HepG2 (cell line): ENCODE measurements at regions not wholly inside any gene's neighbourhood (a gene's known extent, or its start where the extent isn't known, plus 50 kb on each side); places are given as distances from the start of the nearest gene placed in this dataset.

Source experiments
- ATF4 ChIP-seq, 2 experiments: fragments of 450-650 bp in 1 of 2; sonication (generic) in 1 of 2; formaldehyde crosslinking; IDR thresholded peaks; 2 replicates each; pipeline versions ENCODE4 v1.5.0 to v1.8.0; 2020 to 2022; ENCODE audit warnings: mild to moderate bottlenecking in 1 of 2, missing genetic modification reagents in 1 of 2
- CHD4 ChIP-seq: fragments of 200-600 bp; sonication (generic); IDR thresholded peaks from 2 replicates; pipeline ENCODE4 v1.7.0; 2017; ENCODE audit warnings: mild to moderate bottlenecking, low read length, borderline replicate concordance
- DRAP1 ChIP-seq: IDR thresholded peaks from 2 replicates; pipeline ENCODE4 v1.6.1; 2016; ENCODE audit warnings: missing genetic modification reagents, missing compliant biosample characterization
- ELF3 ChIP-seq: IDR thresholded peaks from 2 replicates; pipeline ENCODE4 v1.6.1; 2016; ENCODE audit warnings: missing genetic modification reagents, missing compliant biosample characterization
- GTF3A ChIP-seq: sonication (generic); formaldehyde crosslinking; conservative IDR thresholded peaks from 2 replicates; pipeline ENCODE4 v1.4.0; 2020; ENCODE audit warnings: mild to moderate bottlenecking, missing genetic modification reagents
- RERE ChIP-seq: IDR thresholded peaks from 2 replicates; pipeline ENCODE4 v1.6.1; 2016; ENCODE audit warnings: low read depth, missing genetic modification reagents, missing compliant biosample characterization
- RFXANK ChIP-seq: IDR thresholded peaks from 2 replicates; pipeline ENCODE4 v1.6.1; 2016
- THRA ChIP-seq: sonication (generic); formaldehyde crosslinking; IDR thresholded peaks from 2 replicates; pipeline ENCODE4 v1.4.0; 2020; ENCODE audit warnings: missing genetic modification reagents, borderline replicate concordance
- YEATS2 ChIP-seq: sonication (generic); formaldehyde crosslinking; IDR thresholded peaks from 2 replicates; pipeline ENCODE4 v1.4.0; 2020; ENCODE audit warnings: missing genetic modification reagents, borderline replicate concordance
- ZNF260 ChIP-seq: sonication (generic); formaldehyde crosslinking; IDR thresholded peaks from 2 replicates; pipeline ENCODE4 v1.4.0; 2020; ENCODE audit warnings: missing genetic modification reagents, low read depth, mild to moderate bottlenecking, borderline replicate concordance
- ZNF331 ChIP-seq: sonication (generic); formaldehyde crosslinking; IDR thresholded peaks from 2 replicates; pipeline ENCODE4 v1.4.0; 2020; ENCODE audit warnings: missing genetic modification reagents
- ZUFSP ChIP-seq: sonication (generic); formaldehyde crosslinking; IDR thresholded peaks from 2 replicates; pipeline ENCODE4 v1.9.0; 2021; ENCODE audit warnings: missing genetic modification reagents, mild to moderate bottlenecking, borderline replicate concordance
- TF ChIP-seq, protein P1 (sequence below): sonication (generic); formaldehyde crosslinking; IDR thresholded peaks from 2 replicates; pipeline ENCODE4 v1.9.0; 2022; ENCODE audit warnings: low read depth, missing genetic modification reagents
- TF ChIP-seq, protein P2 (sequence below): sonication (generic); formaldehyde crosslinking; conservative IDR thresholded peaks from 2 replicates; pipeline ENCODE4 v1.5.0; 2020; ENCODE audit warnings: missing genetic modification reagents

DNA sequence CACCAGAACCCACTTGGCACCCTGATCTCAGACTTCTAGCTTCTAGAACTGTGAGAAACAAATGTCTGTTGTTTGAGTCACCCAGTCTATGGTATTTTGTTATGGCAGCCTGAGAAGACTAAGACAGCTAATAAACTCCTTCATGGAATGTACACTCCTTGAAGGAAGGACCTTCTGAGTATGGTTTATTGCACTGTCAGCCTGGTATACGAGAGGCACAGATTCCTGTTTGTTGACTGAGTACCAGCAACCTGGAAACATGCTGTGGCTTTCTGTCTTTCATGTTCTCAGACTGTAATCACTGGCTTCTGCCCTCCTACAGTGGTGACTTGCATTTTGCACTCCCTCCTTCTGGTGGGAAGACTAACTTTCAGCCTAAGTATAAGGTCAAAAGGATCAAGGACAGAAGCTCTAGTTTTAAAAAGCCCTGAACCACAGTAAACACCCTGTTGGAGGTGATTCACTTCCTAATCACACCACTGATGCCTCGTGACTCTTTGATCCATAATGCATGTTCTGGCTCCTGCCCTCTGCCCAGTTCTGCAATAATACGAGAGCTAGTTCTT lies 319.0 kb upstream of the NPSR1 start (continued):
- 0 out of 2 replicates have a peak, but pooled peaks have one; percentile 26 for TF ChIP-seq DRAP1 (CRISPR knock-in tag)
- TF ChIP-seq GTF3A, result no peak
- no peak for TF ChIP-seq THRA (CRISPR knock-in tag)
- no peak for TF ChIP-seq RERE (CRISPR knock-in tag)
- peak; percentile 30; the same call in 1 of the 2 replicates for TF ChIP-seq YEATS2 (CRISPR knock-in tag)
- TF ChIP-seq, protein P1, sequence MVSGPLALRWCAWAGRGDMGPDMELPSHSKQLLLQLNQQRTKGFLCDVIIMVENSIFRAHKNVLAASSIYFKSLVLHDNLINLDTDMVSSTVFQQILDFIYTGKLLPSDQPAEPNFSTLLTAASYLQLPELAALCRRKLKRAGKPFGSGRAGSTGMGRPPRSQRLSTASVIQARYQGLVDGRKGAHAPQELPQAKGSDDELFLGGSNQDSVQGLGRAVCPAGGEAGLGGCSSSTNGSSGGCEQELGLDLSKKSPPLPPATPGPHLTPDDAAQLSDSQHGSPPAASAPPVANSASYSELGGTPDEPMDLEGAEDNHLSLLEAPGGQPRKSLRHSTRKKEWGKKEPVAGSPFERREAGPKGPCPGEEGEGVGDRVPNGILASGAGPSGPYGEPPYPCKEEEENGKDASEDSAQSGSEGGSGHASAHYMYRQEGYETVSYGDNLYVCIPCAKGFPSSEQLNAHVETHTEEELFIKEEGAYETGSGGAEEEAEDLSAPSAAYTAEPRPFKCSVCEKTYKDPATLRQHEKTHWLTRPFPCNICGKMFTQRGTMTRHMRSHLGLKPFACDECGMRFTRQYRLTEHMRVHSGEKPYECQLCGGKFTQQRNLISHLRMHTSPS (CRISPR knock-in tag), result no peak
- TF ChIP-seq, protein P2, sequence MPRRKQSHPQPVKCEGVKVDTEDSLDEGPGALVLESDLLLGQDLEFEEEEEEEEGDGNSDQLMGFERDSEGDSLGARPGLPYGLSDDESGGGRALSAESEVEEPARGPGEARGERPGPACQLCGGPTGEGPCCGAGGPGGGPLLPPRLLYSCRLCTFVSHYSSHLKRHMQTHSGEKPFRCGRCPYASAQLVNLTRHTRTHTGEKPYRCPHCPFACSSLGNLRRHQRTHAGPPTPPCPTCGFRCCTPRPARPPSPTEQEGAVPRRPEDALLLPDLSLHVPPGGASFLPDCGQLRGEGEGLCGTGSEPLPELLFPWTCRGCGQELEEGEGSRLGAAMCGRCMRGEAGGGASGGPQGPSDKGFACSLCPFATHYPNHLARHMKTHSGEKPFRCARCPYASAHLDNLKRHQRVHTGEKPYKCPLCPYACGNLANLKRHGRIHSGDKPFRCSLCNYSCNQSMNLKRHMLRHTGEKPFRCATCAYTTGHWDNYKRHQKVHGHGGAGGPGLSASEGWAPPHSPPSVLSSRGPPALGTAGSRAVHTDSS (CRISPR knock-in tag), result no peak
- TF ChIP-seq ZNF260 (CRISPR knock-in tag), result no peak
- TF ChIP-seq RFXANK, result no peak
- TF ChIP-seq ZUFSP (CRISPR knock-in tag), result no peak
- no peak for TF ChIP-seq ZNF331 (CRISPR knock-in tag)
- peak; percentile 65 for TF ChIP-seq ELF3 (CRISPR knock-in tag)
- no peak for TF ChIP-seq CHD4
- no peak for TF ChIP-seq ATF4 (CRISPR knock-in tag; IDR thresholded peaks at IDR 0.05)
